Astrocyte of the cerebellum (primary cell): ENCODE measurements at regions not wholly inside any gene's neighbourhood (a gene's known extent, or its start where the extent isn't known, plus 50 kb on each side); places are given as distances from the start of the nearest gene placed in this dataset.

Experiments
- DNase-seq: peaks from one replicate; pipeline ENCODE4 v3.0.0-alpha.2; 2011; ENCODE audit warnings: low read depth
- H3K4me3 ChIP-seq: 2 replicates; pipeline ENCODE4 v1.5.1; 2011; ENCODE audit warnings: mild to moderate bottlenecking, low read depth, low read length, moderate library complexity
- in situ Hi-C: cut with HindIII; loops from 2 replicates; pipeline ENCODE4 v1.10.0; 2017; ENCODE audit warnings: low sequenced_read_pairs
- TF ChIP-seq, protein P1 (sequence below): IDR thresholded peaks from 2 replicates; pipeline ENCODE4 v1.5.1; 2012; ENCODE audit warnings: low read length, low read depth, moderate library complexity, mild to moderate bottlenecking; ENCODE audit errors: missing control alignments

GRCh38 chr11:41963406-41963805 lies 504.0 kb upstream of the LRRC4C start:
- TF ChIP-seq, protein P1, sequence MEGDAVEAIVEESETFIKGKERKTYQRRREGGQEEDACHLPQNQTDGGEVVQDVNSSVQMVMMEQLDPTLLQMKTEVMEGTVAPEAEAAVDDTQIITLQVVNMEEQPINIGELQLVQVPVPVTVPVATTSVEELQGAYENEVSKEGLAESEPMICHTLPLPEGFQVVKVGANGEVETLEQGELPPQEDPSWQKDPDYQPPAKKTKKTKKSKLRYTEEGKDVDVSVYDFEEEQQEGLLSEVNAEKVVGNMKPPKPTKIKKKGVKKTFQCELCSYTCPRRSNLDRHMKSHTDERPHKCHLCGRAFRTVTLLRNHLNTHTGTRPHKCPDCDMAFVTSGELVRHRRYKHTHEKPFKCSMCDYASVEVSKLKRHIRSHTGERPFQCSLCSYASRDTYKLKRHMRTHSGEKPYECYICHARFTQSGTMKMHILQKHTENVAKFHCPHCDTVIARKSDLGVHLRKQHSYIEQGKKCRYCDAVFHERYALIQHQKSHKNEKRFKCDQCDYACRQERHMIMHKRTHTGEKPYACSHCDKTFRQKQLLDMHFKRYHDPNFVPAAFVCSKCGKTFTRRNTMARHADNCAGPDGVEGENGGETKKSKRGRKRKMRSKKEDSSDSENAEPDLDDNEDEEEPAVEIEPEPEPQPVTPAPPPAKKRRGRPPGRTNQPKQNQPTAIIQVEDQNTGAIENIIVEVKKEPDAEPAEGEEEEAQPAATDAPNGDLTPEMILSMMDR = no peak
- no peak for DNase-seq
- in situ Hi-C loops = no loop called here
- H3K4me3 ChIP-seq = no peak overlapping the region

DNA sequence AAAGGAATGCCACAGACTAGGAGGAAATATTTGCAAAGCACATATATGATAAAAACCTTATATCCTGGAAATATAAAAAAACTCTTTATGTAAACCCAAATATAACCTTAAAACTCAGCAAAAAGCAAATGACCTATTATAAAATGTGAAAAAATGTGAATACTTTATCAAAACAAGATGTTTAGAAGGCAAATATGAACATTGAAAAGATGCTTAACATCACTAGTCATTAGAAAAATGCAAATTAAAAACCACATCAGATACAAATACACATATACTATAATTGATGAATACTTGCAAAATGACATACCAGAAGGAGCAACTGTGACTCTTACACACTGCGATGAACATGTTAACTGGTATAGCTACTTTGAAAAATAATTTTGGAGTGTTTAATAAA lies 511.2 kb upstream of the LRRC4C start:
- DNase-seq = no peak
- in situ Hi-C loops = no loop called here
- no peak overlapping the region for H3K4me3 ChIP-seq
- TF ChIP-seq, protein P1 = no peak

- no peak for DNase-seq
- in situ Hi-C loops = no loop called here
- TF ChIP-seq, protein P1 = no peak
- H3K4me3 ChIP-seq = no peak overlapping the region
Observed at GRCh38 chr11:41971592-41971991, 512.1 kb upstream of the LRRC4C start.

DNA sequence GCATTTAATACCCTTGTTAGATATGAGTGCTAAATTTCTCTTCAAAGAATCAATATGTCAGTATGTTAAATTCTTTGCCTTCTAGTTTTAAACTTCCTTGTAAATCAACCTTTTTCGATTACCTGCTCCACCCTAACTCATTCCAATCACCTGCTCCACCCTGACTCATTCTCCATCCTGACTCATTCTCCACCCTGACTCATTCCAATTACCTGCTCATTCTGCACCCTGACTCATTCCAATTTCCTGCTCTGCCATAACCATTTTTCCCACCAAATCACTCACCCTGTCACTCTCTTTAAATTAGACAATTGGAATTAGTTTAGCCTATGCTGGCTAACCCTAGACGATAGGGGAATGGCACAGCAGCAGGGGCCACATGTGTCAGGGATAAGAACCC lies 519.5 kb upstream of the LRRC4C start:
- in situ Hi-C loops = no loop called here
- DNase-seq = no peak
- TF ChIP-seq, protein P1 = no peak
- H3K4me3 ChIP-seq = no peak overlapping the region

DNA sequence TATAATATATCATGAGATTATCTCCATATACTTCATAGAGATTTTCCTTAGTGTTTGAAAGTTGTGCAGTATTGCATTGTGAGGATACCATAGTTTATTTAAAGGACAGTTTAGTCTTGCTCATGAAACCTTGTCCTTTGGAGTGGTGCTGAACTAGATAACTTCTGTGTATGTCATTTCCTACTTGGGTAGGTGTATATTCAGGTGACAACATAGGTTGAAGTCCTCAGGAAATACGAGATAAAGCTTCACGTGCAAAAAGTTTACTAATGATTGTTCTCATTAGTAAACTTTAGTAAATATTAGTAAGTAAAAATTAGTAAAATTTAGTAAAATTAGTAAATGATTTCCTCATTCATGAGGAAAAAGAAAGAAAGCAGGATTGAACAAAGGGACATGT lies 521.3 kb upstream of the LRRC4C start:
- in situ Hi-C loops = no loop called here
- no peak overlapping the region for H3K4me3 ChIP-seq
- no peak for DNase-seq
- TF ChIP-seq, protein P1 = no peak

DNA sequence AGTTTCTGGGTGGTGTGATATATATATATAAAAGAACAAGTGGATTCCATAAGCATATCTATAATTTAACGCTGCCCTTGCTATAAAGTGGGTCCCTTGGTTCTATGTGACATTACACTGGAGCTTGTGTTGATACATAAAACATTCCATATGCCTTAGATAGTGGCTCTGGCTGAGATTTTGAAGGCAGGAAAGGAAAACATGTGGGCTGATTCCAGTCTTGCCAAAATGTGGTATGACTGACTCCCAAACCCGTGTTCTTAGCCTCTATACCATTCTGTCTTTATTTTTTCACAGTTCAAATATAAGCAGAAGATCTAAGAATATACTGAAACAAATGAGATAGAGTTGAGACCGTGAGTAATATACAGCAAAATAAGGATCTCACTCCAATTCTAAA lies 522.8 kb upstream of the LRRC4C start:
- TF ChIP-seq, protein P1 = no peak
- no peak for DNase-seq
- H3K4me3 ChIP-seq = no peak overlapping the region
- in situ Hi-C loops = no loop called here

DNA sequence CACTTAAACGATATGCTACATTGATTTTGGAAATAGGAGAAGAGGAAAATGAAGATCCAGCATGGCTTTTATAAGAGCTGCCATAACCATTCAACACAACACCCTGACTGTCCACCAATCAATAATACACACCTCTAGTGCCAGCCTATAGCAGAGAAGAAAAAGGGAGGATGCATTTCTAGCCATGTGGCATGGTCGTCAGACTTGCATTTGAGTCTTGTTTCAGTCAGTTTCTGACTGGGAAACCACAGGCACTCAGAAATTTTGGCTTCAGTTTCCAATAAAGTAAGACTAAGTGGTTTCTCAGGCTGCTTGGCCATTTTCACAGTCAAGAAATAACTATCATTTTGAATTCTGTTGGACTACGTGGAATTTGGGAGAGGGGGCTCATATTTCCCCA lies 523.5 kb upstream of the LRRC4C start:
- DNase-seq = no peak
- in situ Hi-C loops = no loop called here
- TF ChIP-seq, protein P1 = no peak
- no peak overlapping the region for H3K4me3 ChIP-seq
